ENCODE measurements at regions not wholly inside any gene's neighbourhood (a gene's known extent, or its start where the extent isn't known, plus 50 kb on each side); places are given as distances from the start of the nearest gene placed in this dataset.
A peak's percentile ranks its signal among the peaks of the same experiment; 100 is the strongest.

DNA sequence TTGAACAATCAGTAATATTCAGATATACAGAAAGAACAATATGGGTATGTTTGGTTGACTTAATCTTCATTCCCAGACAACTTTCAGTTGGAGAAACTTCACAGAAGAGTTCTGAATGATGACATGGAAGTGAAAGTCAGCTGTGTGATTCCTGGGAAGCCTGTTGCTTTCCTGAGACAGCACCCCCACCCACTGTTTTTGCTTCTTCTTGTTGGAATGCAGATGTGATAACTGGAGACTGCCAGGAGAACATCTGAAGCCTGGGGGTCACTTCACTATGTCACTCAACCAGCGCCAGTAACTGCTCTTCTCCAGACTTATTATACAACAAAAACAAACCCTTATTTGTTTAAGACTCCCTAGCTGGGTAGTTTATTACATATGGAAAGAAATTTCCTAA, 599.4 kb downstream of the ZIC1 start:
- Histone ChIP-seq H2AFZ (ENCODE audit: low read depth, low read length) (no peak overlapping the region), H3K79me2 (ENCODE audit: insufficient read depth, low read length) (no peaks in the 10 kb centered on the region), H3K4me1 (ENCODE audit: insufficient read depth, low read length) (no peaks in the 10 kb centered on the region), H4K20me1 (ENCODE audit: insufficient read depth, low read length) (no peaks in the 10 kb centered on the region), H3K4me2 (ENCODE audit: low read length) (no peak overlapping the region), H3K27ac (ENCODE audit: low read depth, low read length) (no peak overlapping the region), H3K27me3 (ENCODE audit: insufficient read depth, low read length) (no peaks in the 10 kb centered on the region), H3K36me3 (ENCODE audit: insufficient read depth, low read length) (no peaks in the 10 kb centered on the region), H3K4me3 (ENCODE audit: insufficient read depth, low read depth, low read length) (no peak overlapping the region), H3K9me3 (ENCODE audit: insufficient read depth, low read depth, low read length) (no peaks in the 10 kb centered on the region), H3K9ac (ENCODE audit: low read length) (no peak overlapping the region)
- Mint-ChIP-seq H3K4me1 (ENCODE audit: low read depth, unreplicated experiment) (peaks cover 11% of the 10 kb centered on the region), H3K27ac (ENCODE audit: unreplicated experiment) (peak overlapping the region; percentile 3), H3K27me3 (ENCODE audit: low read depth, unreplicated experiment) (no peaks in the 10 kb centered on the region), H3K9me3 (ENCODE audit: unreplicated experiment) (no peaks in the 10 kb centered on the region), H3K4me3 (ENCODE audit: unreplicated experiment) (no peak overlapping the region), H3K36me3 (ENCODE audit: low read depth, unreplicated experiment) (no peaks in the 10 kb centered on the region)
- no peak for DNase-seq (ENCODE audit: low read depth)
- FAIRE-seq, result no peak
- TF ChIP-seq, protein P1, sequence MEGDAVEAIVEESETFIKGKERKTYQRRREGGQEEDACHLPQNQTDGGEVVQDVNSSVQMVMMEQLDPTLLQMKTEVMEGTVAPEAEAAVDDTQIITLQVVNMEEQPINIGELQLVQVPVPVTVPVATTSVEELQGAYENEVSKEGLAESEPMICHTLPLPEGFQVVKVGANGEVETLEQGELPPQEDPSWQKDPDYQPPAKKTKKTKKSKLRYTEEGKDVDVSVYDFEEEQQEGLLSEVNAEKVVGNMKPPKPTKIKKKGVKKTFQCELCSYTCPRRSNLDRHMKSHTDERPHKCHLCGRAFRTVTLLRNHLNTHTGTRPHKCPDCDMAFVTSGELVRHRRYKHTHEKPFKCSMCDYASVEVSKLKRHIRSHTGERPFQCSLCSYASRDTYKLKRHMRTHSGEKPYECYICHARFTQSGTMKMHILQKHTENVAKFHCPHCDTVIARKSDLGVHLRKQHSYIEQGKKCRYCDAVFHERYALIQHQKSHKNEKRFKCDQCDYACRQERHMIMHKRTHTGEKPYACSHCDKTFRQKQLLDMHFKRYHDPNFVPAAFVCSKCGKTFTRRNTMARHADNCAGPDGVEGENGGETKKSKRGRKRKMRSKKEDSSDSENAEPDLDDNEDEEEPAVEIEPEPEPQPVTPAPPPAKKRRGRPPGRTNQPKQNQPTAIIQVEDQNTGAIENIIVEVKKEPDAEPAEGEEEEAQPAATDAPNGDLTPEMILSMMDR (IDR thresholded peaks at IDR 0.05; ENCODE audit: insufficient read depth, low read depth, low read length), result no peak
- TF ChIP-seq EZH2 (IDR thresholded peaks at IDR 0.05; ENCODE audit: insufficient read depth, low read length), result no peak

DNA sequence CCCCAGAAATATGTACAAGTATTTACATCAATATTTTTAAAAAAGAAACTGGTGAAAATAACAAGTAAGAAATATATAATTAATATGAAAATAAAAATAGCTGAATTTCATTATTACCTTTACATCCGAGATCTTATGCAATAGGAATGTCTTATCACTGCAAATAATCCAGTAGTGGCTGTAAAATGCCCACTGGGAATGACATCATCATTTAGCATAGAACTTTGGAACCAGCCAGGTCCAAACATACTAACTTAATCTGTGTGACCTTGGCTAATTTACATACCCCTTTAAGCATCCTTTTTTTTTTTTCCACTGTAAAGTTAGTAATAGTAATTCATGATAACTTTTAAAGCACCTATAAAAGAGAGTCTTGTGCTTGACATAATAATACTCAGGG, 611.7 kb downstream of the ZIC1 start:
- H3K9me3 ChIP-seq (ENCODE audit: insufficient read depth, low read depth, low read length), result no peaks in the 10 kb centered on the region
- Mint-ChIP-seq H3K27me3 (ENCODE audit: low read depth, unreplicated experiment) (no peaks in the 10 kb centered on the region), H3K4me1 (ENCODE audit: low read depth, unreplicated experiment) (no peaks in the 10 kb centered on the region)

DNA sequence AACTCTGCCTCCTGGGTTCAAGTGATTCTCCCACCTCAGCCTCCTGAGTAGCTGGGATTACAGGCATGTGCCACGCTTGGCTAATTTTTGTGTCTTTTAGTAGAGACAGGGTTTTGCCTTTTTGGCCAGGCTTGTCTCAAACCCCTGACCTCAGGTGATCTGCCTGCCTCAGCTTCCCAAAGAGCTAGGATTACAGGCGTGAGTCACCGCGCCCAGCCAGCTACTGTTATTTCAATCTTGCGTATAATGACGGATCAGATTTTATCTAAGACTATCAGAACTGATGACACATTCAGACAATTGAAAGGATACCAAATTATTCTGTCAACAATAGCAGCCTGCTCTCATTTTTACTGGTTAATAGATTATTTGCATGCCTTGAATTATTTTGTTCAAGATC, 612.2 kb downstream of the ZIC1 start:
- no peak overlapping the region for H3K4me3 ChIP-seq (ENCODE audit: insufficient read depth, low read depth, low read length)
- H3K36me3 Mint-ChIP-seq (ENCODE audit: low read depth, unreplicated experiment), result peaks cover 2% of the 10 kb centered on the region
- DNase-seq (ENCODE audit: low read depth), result peak; percentile 58
- H3K27me3 ChIP-seq (ENCODE audit: insufficient read depth, low read length), result no peaks in the 10 kb centered on the region
- no peak for TF ChIP-seq EZH2 (IDR thresholded peaks at IDR 0.05; ENCODE audit: insufficient read depth, low read length)
- TF ChIP-seq, protein P1 (IDR thresholded peaks at IDR 0.05; ENCODE audit: insufficient read depth, low read depth, low read length), result no peak
- peaks cover 2% of the 10 kb centered on the region for H3K27me3 Mint-ChIP-seq (ENCODE audit: low read depth, unreplicated experiment)
- H3K4me1 ChIP-seq (ENCODE audit: insufficient read depth, low read length), result no peaks in the 10 kb centered on the region
- H4K20me1 ChIP-seq (ENCODE audit: insufficient read depth, low read length), result no peaks in the 10 kb centered on the region
- H2AFZ ChIP-seq (ENCODE audit: low read depth, low read length), result no peak overlapping the region
- H3K36me3 ChIP-seq (ENCODE audit: insufficient read depth, low read length), result no peaks in the 10 kb centered on the region
- no peak overlapping the region for H3K27ac ChIP-seq (ENCODE audit: low read depth, low read length)
- H3K4me1 Mint-ChIP-seq (ENCODE audit: low read depth, unreplicated experiment), result no peaks in the 10 kb centered on the region
- FAIRE-seq, result no peak
- H3K9ac ChIP-seq (ENCODE audit: low read length), result no peak overlapping the region
- H3K4me3 Mint-ChIP-seq (ENCODE audit: unreplicated experiment), result no peak overlapping the region
- peaks cover 8% of the 10 kb centered on the region for H3K9me3 Mint-ChIP-seq (ENCODE audit: unreplicated experiment)
- H3K79me2 ChIP-seq (ENCODE audit: insufficient read depth, low read length), result no peaks in the 10 kb centered on the region
- H3K27ac Mint-ChIP-seq (ENCODE audit: unreplicated experiment), result no peak overlapping the region
- no peak overlapping the region for H3K4me2 ChIP-seq (ENCODE audit: low read length)
- no peaks in the 10 kb centered on the region for H3K9me3 ChIP-seq (ENCODE audit: insufficient read depth, low read depth, low read length)

More for the DNA sequence above, 611.7 kb downstream of the ZIC1 start:
- Histone ChIP-seq H2AFZ (ENCODE audit: low read depth, low read length) (no peak overlapping the region), H3K4me3 (ENCODE audit: insufficient read depth, low read depth, low read length) (no peak overlapping the region), H3K36me3 (ENCODE audit: insufficient read depth, low read length) (no peaks in the 10 kb centered on the region), H3K4me1 (ENCODE audit: insufficient read depth, low read length) (no peaks in the 10 kb centered on the region), H3K79me2 (ENCODE audit: insufficient read depth, low read length) (no peaks in the 10 kb centered on the region), H3K27me3 (ENCODE audit: insufficient read depth, low read length) (no peaks in the 10 kb centered on the region), H4K20me1 (ENCODE audit: insufficient read depth, low read length) (no peaks in the 10 kb centered on the region), H3K27ac (ENCODE audit: low read depth, low read length) (no peak overlapping the region), H3K9ac (ENCODE audit: low read length) (no peak overlapping the region), H3K4me2 (ENCODE audit: low read length) (no peak overlapping the region)
- H3K36me3 Mint-ChIP-seq (ENCODE audit: low read depth, unreplicated experiment), result peaks cover 2% of the 10 kb centered on the region
- H3K27ac Mint-ChIP-seq (ENCODE audit: unreplicated experiment), result no peak overlapping the region
- FAIRE-seq, result no peak
- peaks cover 8% of the 10 kb centered on the region for H3K9me3 Mint-ChIP-seq (ENCODE audit: unreplicated experiment)
- DNase-seq (ENCODE audit: low read depth), result no peak
- H3K4me3 Mint-ChIP-seq (ENCODE audit: unreplicated experiment), result no peak overlapping the region
- no peak for TF ChIP-seq EZH2 (IDR thresholded peaks at IDR 0.05; ENCODE audit: insufficient read depth, low read length)
- TF ChIP-seq, protein P1 (IDR thresholded peaks at IDR 0.05; ENCODE audit: insufficient read depth, low read depth, low read length), result no peak
